IMR-90 (cell line): ENCODE measurements at regions not wholly inside any gene's neighbourhood (a gene's known extent, or its start where the extent isn't known, plus 50 kb on each side); places are given as distances from the start of the nearest gene placed in this dataset.

ENCODE experiments used
- ATAC-seq: fragments of 200-7000 bp; cut with Tn5 transposase; 2 replicates; pipeline ENCODE4 v1.9.1; 2020; ENCODE audit warnings: low read depth, mild to moderate bottlenecking, moderate library complexity
- BruUV-seq: library from RNA; stranded (reverse); fragments of 400-500 nt; replicated peaks from 2 replicates; lab custom pipeline; 2021; lab: Mats Ljungman, UMichigan
- CTCF ChIA-PET: fragments of 300-600 bp; formaldehyde crosslinking; extraction: SDS; loops from one replicate; lab custom pipeline; 2021; ENCODE audit warnings: antibody characterized with exemption; lab: Yijun Ruan, JAX
- POLR2A ChIA-PET: fragments of 300-600 bp; sonication (Branson Sonifier 250); formaldehyde crosslinking; loops from one replicate; lab custom pipeline; 2022; ENCODE audit warnings: antibody characterized with exemption; ENCODE audit not compliant: unreplicated experiment; lab: Charles Lee
- DNase-seq: peaks from one replicate; pipeline ENCODE4 v3.0.0; 2013
- H2AFZ ChIP-seq: replicated peaks from 2 replicates; pipeline ENCODE3; 2013; ENCODE audit warnings: low read length, mild to moderate bottlenecking; ENCODE audit not compliant: poor library complexity
- H2AK5ac ChIP-seq: 2 replicates; pipeline ENCODE4 v1.6.1; 2013; ENCODE audit warnings: low read depth, low read length, inconsistent platforms
- H2AK9ac ChIP-seq: replicated peaks from 2 replicates; pipeline ENCODE3; 2013; ENCODE audit warnings: mild to moderate bottlenecking, low read depth, low read length, moderate library complexity; ENCODE audit not compliant: poor library complexity
- H2BK120ac ChIP-seq: 2 replicates; pipeline ENCODE4 v1.6.1; 2013; ENCODE audit warnings: low read depth, low read length, inconsistent platforms
- H2BK15ac ChIP-seq: 3 replicates; pipeline ENCODE4 v1.6.1; 2013; ENCODE audit warnings: low read depth, low read length, inconsistent platforms
- H2BK20ac ChIP-seq: 2 replicates; pipeline ENCODE4 v1.6.1; 2013; ENCODE audit warnings: low read depth, mild to moderate bottlenecking, inconsistent platforms, low read length, moderate library complexity
- H2BK5ac ChIP-seq: 2 replicates; pipeline ENCODE4 v1.6.1; 2013; ENCODE audit warnings: mild to moderate bottlenecking, low read depth, low read length, inconsistent platforms; ENCODE audit not compliant: poor library complexity, severe bottlenecking
- H3K14ac ChIP-seq: replicated peaks from 2 replicates; pipeline ENCODE4 v1.6.1; 2013; ENCODE audit warnings: low read depth, low read length, inconsistent platforms
- H3K18ac ChIP-seq: 2 replicates; pipeline ENCODE4 v1.6.1; 2013; ENCODE audit warnings: low read depth, low read length, control low read depth
- H3K23ac ChIP-seq: 2 replicates; pipeline ENCODE4 v1.6.1; 2013; ENCODE audit warnings: low read depth, low read length, inconsistent platforms
- H3K27ac ChIP-seq: 2 replicates; pipeline ENCODE4 v1.5.1; 2013; ENCODE audit warnings: mild to moderate bottlenecking, control low read depth, low read length; ENCODE audit not compliant: insufficient read depth
- H3K27me3 ChIP-seq: 2 replicates; pipeline ENCODE4 v1.6.1; 2013; ENCODE audit warnings: low read length; ENCODE audit not compliant: control insufficient read depth, insufficient read depth
- H3K36me3 ChIP-seq: 2 replicates; pipeline ENCODE4 v1.6.1; 2013; ENCODE audit warnings: low read length, mixed read lengths; ENCODE audit not compliant: control insufficient read depth, insufficient read depth
- H3K4ac ChIP-seq: 2 replicates; pipeline ENCODE4 v1.6.1; 2013; ENCODE audit warnings: low read depth, low read length, inconsistent platforms
- H3K4me1 ChIP-seq: 2 replicates; pipeline ENCODE4 v1.6.1; 2013; ENCODE audit warnings: low read length, mixed read lengths; ENCODE audit not compliant: control insufficient read depth, insufficient read depth
- H3K4me2 ChIP-seq: 2 replicates; pipeline ENCODE4 v1.6.1; 2013; ENCODE audit warnings: low read depth, mild to moderate bottlenecking, control low read depth, low read length, moderate library complexity
- H3K4me3 ChIP-seq: 2 replicates; pipeline ENCODE4 v1.5.1; 2013; ENCODE audit warnings: low read depth, mild to moderate bottlenecking, control low read depth, low read length, moderate library complexity; ENCODE audit not compliant: insufficient read depth
- H3K56ac ChIP-seq: 2 replicates; pipeline ENCODE4 v1.6.1; 2013; ENCODE audit warnings: low read length, inconsistent platforms; ENCODE audit not compliant: insufficient read depth; ENCODE audit errors: extremely low read depth
- H3K79me1 ChIP-seq, 2 experiments: 2 replicates each; pipeline ENCODE4 v1.6.1; 2013; ENCODE audit warnings: low read length in 2 of 2, inconsistent platforms in 1 of 2, low read depth in 1 of 2
- H3K9ac ChIP-seq: 2 replicates; pipeline ENCODE4 v1.6.1; 2013; ENCODE audit warnings: low read depth, low read length, control low read depth
- H3K9me1 ChIP-seq: 2 replicates; pipeline ENCODE4 v1.6.1; 2013; ENCODE audit warnings: low read length, inconsistent platforms; ENCODE audit not compliant: insufficient read depth
- H3K9me3 ChIP-seq: 2 replicates; pipeline ENCODE4 v1.6.1; 2013; ENCODE audit warnings: low read length; ENCODE audit not compliant: control insufficient read depth, insufficient read depth
- H4K20me1 ChIP-seq: 2 replicates; pipeline ENCODE4 v1.6.1; 2013; ENCODE audit warnings: low read length, inconsistent platforms; ENCODE audit not compliant: insufficient read depth
- H4K5ac ChIP-seq: 2 replicates; pipeline ENCODE4 v1.6.1; 2013; ENCODE audit warnings: mild to moderate bottlenecking, low read depth, low read length, control low read depth
- H4K8ac ChIP-seq, 2 experiments: 2 replicates each; pipeline ENCODE4 v1.6.1; 2013; ENCODE audit warnings: low read depth in 2 of 2, low read length in 2 of 2, control low read depth in 1 of 2, inconsistent platforms in 1 of 2
- H4K91ac ChIP-seq: 2 replicates; pipeline ENCODE4 v1.6.1; 2013; ENCODE audit warnings: low read depth, low read length, inconsistent platforms; ENCODE audit not compliant: insufficient read depth
- FOS ChIP-seq: fragments of 150-350 bp; IDR thresholded peaks from 2 replicates; pipeline ENCODE4 v1.6.1; 2016; ENCODE audit warnings: low read depth, low read length
- MAZ ChIP-seq: IDR thresholded peaks from 2 replicates; pipeline ENCODE4 v1.6.1; 2012; ENCODE audit warnings: low read depth, mild to moderate bottlenecking, low read length, improper control_type of control experiment, moderate library complexity, borderline replicate concordance
- NFE2L2 ChIP-seq: fragments of 150-350 bp; IDR thresholded peaks from 2 replicates; pipeline ENCODE4 v1.6.1; 2016; ENCODE audit warnings: low read depth, mild to moderate bottlenecking, low read length
- POLR2A ChIP-seq: IDR thresholded peaks from 2 replicates; pipeline ENCODE4 v1.6.1; 2012; ENCODE audit warnings: mild to moderate bottlenecking, low read depth, low read length
- RFX5 ChIP-seq: IDR thresholded peaks from 2 replicates; pipeline ENCODE4 v1.8.0; 2012; ENCODE audit warnings: low read depth, mild to moderate bottlenecking, low read length, moderate library complexity
- WGBS, 2 experiments: methylation state at CpG; one replicate each; pipeline versions ENCODE4 v1.1.5 to v1.1.7; 2013; ENCODE audit warnings: missing lambda C conversion rate in 2 of 2; ENCODE audit not compliant: insufficient read length in 1 of 2; ENCODE audit errors: extremely low coverage in 2 of 2; 5-methylcytosine and 5-hydroxymethylcytosine counted together
- dilution Hi-C: fragments of 300-500 bp; cut with HindIII; formaldehyde crosslinking; loops from one replicate; pipeline ENCODE4 v1.14.3; 2018; ENCODE audit warnings: low sequenced_read_pairs; ENCODE audit not compliant: unreplicated experiment
- in situ Hi-C: fragments of 300-500 bp; cut with MboI; formaldehyde crosslinking; loops from 3 replicates; pipeline ENCODE4 v1.14.3; 2019; ENCODE audit warnings: low sequenced_read_pairs, inconsistent platforms, mixed read lengths
- intact Hi-C: fragments of 100-400 bp; cut with micrococcal nuclease; formaldehyde crosslinking; loops from 2 replicates; pipeline ENCODE4 v1.10.0; 2022

- H2AFZ ChIP-seq: no peak overlapping the region
- H3K9me1 ChIP-seq: no peaks in the 10 kb centered on the region
- intact Hi-C loops: no loop called here
- no peak overlapping the region for H3K14ac ChIP-seq
- no peak overlapping the region for H3K4me2 ChIP-seq
- DNase-seq (no peak), ATAC-seq (no peak)
- CTCF ChIA-PET: no interaction called here
- no peaks in the 10 kb centered on the region for H3K79me1 ChIP-seq
- no peaks in the 10 kb centered on the region for H3K36me3 ChIP-seq
- TF ChIP-seq MAZ (no peak), FOS (no peak), RFX5 (no peak), NFE2L2 (no peak), POLR2A (no peak)
- 80% methylated on average over 1 of the region's 4 CpGs; no CpG with 5 or more reads in 1 of the 2 experiments for WGBS, 2 experiments
- H3K9me3 ChIP-seq: peaks cover 11% of the 10 kb centered on the region; the same call in 1 of the 2 replicates
- H2BK120ac ChIP-seq: no peak overlapping the region
- H3K4me1 ChIP-seq: no peaks in the 10 kb centered on the region
- POLR2A ChIA-PET: no interaction called here
- no TSS peak for BruUV-seq
- dilution Hi-C loops: no loop called here
- H3K56ac ChIP-seq: no peak overlapping the region
- no peaks in the 10 kb centered on the region for H3K27me3 ChIP-seq
- no peak overlapping the region for H4K91ac ChIP-seq
- H2AK9ac ChIP-seq: no peak overlapping the region
- no peak overlapping the region for H2AK5ac ChIP-seq
- no peak overlapping the region for H2BK5ac ChIP-seq
- H3K4me3 ChIP-seq: no peak overlapping the region
- H3K18ac ChIP-seq: no peak overlapping the region
- H2BK20ac ChIP-seq: no peak overlapping the region
- no peak overlapping the region for H3K4ac ChIP-seq
- no peak overlapping the region for H3K27ac ChIP-seq
- H2BK15ac ChIP-seq: no peak overlapping the region
- H4K20me1 ChIP-seq: no peaks in the 10 kb centered on the region
- H3K9ac ChIP-seq: no peak overlapping the region
- H4K8ac ChIP-seq: no peak overlapping the region
- H4K5ac ChIP-seq: no peak overlapping the region
- H3K23ac ChIP-seq: no peak overlapping the region
- in situ Hi-C loops: no loop called here
Measured at GRCh38 chr3:5733995-5734394, 546.5 kb downstream of the EDEM1 start.
